ENCODE measurements at regions not wholly inside any gene's neighbourhood (a gene's known extent, or its start where the extent isn't known, plus 50 kb on each side); places are given as distances from the start of the nearest gene placed in this dataset.
"Not testable (repeated sequence)": the region's sequence is repeated elsewhere in the genome, so short reads cannot be mapped to it uniquely, and the experiment has no call there.

GRCh38 chr4:85018983-85019382 is 52.5 kb upstream of the WDFY3 start:
- no peak for DNase-seq (ENCODE audit: low spot score)

- DNase-seq (ENCODE audit: low spot score): no peak
Observed at GRCh38 chr4:85019411-85019810, 52.9 kb upstream of the WDFY3 start.

- no peak for DNase-seq (ENCODE audit: low spot score)
Observed at GRCh38 chr4:85024671-85025070, 58.2 kb upstream of the WDFY3 start.

GRCh38 chr4:85028910-85029309 is 62.4 kb upstream of the WDFY3 start:
- no peak for DNase-seq (ENCODE audit: low spot score)

- no peak for DNase-seq (ENCODE audit: low spot score)
Observed at GRCh38 chr4:85029453-85029852, 63.0 kb upstream of the WDFY3 start.

GRCh38 chr4:85030156-85030555 is 63.7 kb upstream of the WDFY3 start:
- DNase-seq (ENCODE audit: low spot score): peak; percentile 13

GRCh38 chr4:85033838-85034237 is 67.3 kb upstream of the WDFY3 start:
- DNase-seq (ENCODE audit: low spot score): not testable (repeated sequence)

- DNase-seq (ENCODE audit: low spot score): peak; percentile 79
Observed at GRCh38 chr4:85039526-85039925, 73.0 kb upstream of the WDFY3 start.

- peak; percentile 81 for DNase-seq (ENCODE audit: low spot score)
Observed at GRCh38 chr4:85043812-85044496, 77.5 kb upstream of the WDFY3 start.

- DNase-seq (ENCODE audit: low spot score): no peak
Observed at GRCh38 chr4:85050736-85051135, 84.2 kb upstream of the WDFY3 start.

- DNase-seq (ENCODE audit: low spot score): no peak
Observed at GRCh38 chr4:85051526-85051925, 85.0 kb upstream of the WDFY3 start.

GRCh38 chr4:85054925-85055324 is 88.4 kb upstream of the WDFY3 start:
- not testable (repeated sequence) for DNase-seq (ENCODE audit: low spot score)

GRCh38 chr4:85058551-85058950 is 92.1 kb upstream of the WDFY3 start:
- DNase-seq (ENCODE audit: low spot score): no peak

- no peak for DNase-seq (ENCODE audit: low spot score)
Observed at GRCh38 chr4:85061974-85062373, 95.5 kb upstream of the WDFY3 start.

- no peak for DNase-seq (ENCODE audit: low spot score)
Observed at GRCh38 chr4:85062466-85062865, 96.0 kb upstream of the WDFY3 start.

- DNase-seq (ENCODE audit: low spot score): no peak
Observed at GRCh38 chr4:85067342-85067741, 100.9 kb upstream of the WDFY3 start.

- DNase-seq (ENCODE audit: low spot score): no peak
Observed at GRCh38 chr4:85078016-85078415, 111.5 kb upstream of the WDFY3 start.

- no peak for DNase-seq (ENCODE audit: low spot score)
Observed at GRCh38 chr4:85081196-85081595, 114.7 kb upstream of the WDFY3 start.

- DNase-seq (ENCODE audit: low spot score): peak; percentile 58
Observed at GRCh38 chr4:85084371-85085094, 118.0 kb upstream of the WDFY3 start.

GRCh38 chr4:85086721-85087120 is 120.2 kb upstream of the WDFY3 start:
- no peak for DNase-seq (ENCODE audit: low spot score)

- DNase-seq (ENCODE audit: low spot score): no peak
Observed at GRCh38 chr4:85092536-85092935, 126.0 kb upstream of the WDFY3 start.

GRCh38 chr4:85092943-85093342 is 126.5 kb upstream of the WDFY3 start:
- no peak for DNase-seq (ENCODE audit: low spot score)

- no peak for DNase-seq (ENCODE audit: low spot score)
Observed at GRCh38 chr4:85094735-85095134, 128.2 kb upstream of the WDFY3 start.

- DNase-seq (ENCODE audit: low spot score): no peak
Observed at GRCh38 chr4:85102606-85103005, 136.1 kb upstream of the WDFY3 start.

All from LoVo (cell line).